ENCODE measurements at regions not wholly inside any gene's neighbourhood (a gene's known extent, or its start where the extent isn't known, plus 50 kb on each side); places are given as distances from the start of the nearest gene placed in this dataset.

DNA sequence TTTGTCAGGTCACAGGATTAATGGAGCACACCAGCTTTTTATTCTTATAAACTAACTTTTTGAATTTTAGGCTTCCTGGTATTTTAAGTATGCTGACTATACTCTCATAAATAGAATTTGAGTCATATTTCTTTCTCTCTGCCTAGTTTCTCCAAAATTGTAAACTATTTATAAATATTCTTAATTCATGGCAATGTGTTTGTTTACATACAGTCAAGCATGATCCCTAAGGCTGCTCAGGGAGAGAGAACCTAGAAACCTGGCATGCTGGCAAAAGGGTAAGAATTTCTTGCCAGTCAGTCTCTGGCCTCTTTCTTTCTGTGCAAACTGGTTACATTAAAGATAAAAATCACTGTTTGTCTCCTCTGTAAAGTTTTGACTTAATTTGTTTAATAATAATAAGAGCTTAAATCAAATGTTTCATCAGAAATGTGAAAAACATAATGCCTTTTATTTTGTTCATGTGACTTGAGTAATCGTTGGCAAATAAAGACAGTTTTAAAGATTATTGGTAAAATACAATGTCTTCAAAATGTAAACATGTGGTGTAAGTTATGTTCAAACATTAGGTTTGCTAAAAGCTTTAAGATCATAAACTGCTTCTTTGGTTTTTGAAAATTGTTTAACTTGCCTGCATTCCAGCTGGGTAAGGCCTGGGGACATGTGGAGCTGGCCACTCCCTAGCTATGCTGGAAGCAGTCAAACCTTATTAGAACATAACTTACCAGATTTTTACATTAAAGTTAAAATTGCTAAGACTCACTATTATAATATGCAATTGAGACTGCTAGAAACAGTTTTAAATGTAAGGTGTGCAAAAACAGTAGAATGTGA is 1401.7 kb downstream of the NCAM2 start:
- DNase-seq (ENCODE audit: low spot score) = no peak

DNA sequence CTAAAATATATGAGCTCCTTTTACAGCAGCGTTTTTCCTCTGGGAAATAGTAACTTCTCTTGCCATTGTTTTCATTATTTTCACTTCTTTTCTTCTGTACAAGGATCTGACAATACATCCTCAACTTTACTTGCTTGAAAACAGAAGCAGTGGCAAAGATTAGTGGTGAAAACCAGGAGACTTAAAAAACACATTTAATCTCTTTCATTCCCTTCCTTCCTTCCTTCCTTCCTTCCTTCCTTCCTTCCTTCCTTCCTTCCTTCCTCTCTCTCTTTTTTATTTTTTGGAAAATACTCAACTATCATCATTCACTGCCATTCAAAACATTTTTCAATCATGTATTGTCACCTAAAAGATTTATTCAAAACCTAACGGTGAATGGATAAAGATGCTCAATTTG is 1411.4 kb downstream of the NCAM2 start:
- DNase-seq (ENCODE audit: low spot score) = no peak

- DNase-seq (ENCODE audit: low spot score) = no peak
Measured at GRCh38 chr21:22416555-22416954, 1418.3 kb downstream of the NCAM2 start.

GRCh38 chr21:22421416-22422180 is 1423.4 kb downstream of the NCAM2 start:
- DNase-seq (ENCODE audit: low spot score) = no peak

GRCh38 chr21:22438428-22439086 is 1440.3 kb downstream of the NCAM2 start:
- DNase-seq (ENCODE audit: low spot score) = no peak

DNA sequence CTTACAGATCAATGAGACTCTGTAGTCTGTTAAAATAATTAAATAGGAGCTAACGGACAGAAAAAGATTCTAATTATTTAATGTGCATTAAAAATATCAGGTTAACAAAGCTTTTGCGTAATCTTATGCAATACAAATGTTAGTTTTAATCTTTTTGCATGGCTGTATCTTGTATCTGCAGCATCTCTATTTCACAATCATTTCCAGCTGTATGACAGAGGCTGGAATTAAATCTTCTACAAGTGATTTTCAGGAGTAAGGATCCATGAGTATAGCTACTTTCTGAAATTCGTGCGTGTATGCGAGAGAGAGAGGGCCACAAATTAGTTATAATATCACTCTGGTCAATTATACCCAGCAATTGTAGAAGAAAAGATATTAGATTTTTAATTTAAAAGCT is 1446.8 kb downstream of the NCAM2 start:
- no peak for DNase-seq (ENCODE audit: low spot score)

DNA sequence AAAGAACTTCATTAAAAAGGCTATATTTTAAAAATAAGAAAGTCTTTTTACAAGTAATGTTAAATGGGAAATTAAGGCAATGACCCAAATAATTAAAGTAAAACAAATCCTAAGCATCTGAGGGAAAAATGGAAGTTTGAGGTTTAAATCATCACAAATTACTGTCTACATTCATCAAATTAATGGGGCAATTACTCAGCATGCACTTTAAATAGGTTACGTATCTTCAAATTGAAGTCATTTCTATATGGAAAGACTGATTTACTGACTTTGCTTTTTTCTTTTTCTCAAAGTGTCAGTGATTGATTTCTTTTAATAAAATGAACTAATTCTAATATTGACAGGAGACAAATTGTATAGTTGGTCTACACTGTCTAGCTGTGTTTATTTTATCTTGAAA is 1452.3 kb downstream of the NCAM2 start:
- DNase-seq (ENCODE audit: low spot score) = no peak

GRCh38 chr21:22456241-22456640 is 1458.0 kb downstream of the NCAM2 start:
- no peak for DNase-seq (ENCODE audit: low spot score)

GRCh38 chr21:22468893-22469292 is 1470.7 kb downstream of the NCAM2 start:
- DNase-seq (ENCODE audit: low spot score) = no peak

GRCh38 chr21:22474403-22474802 is 1476.2 kb downstream of the NCAM2 start:
- no peak for DNase-seq (ENCODE audit: low spot score)

- DNase-seq (ENCODE audit: low spot score) = no peak
Measured at GRCh38 chr21:22476214-22476613, 1478.0 kb downstream of the NCAM2 start.

- no peak for DNase-seq (ENCODE audit: low spot score)
Measured at GRCh38 chr21:22476726-22477646, 1478.8 kb downstream of the NCAM2 start.

GRCh38 chr21:22490049-22490448 is 1491.8 kb downstream of the NCAM2 start:
- DNase-seq (ENCODE audit: low spot score) = no peak

DNA sequence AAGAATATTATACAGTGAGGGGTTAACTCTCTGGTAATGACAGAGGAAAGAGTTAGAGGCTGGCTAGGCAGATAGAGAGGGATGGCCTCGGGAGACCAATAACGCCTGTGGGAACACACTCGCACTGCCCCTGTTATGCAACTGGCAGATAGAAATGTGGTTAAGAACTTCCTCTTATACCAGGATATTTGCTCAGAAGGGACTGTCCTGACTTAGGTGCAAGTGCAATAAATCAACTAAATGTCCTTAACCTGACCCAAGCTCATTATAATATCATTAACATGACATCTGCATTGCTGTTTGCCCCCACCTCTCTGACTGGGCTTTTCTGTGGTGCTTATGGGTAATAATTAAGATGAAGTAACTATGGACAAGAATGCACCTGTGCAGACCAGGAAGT is 1518.0 kb downstream of the NCAM2 start:
- no peak for DNase-seq (ENCODE audit: low spot score)

DNA sequence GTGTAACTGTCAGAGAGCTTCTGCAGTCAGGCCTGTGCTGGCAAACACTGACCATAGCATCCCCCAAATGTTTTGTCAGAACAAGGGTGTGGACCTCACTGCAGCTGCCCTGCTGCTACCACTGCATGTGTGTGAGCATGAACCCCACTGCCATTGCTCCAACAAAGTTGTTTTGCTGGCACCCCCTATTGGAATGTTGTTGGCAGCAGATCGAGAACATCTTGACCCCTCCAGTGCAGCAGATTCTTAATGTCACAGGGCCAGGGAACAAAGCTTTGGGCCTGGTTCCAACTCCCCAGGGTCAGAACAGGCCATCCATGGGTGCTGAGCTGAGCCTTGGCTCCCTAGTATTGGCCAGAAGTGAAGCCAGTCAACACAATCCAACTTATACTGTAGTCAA is 1537.4 kb downstream of the NCAM2 start:
- no peak for DNase-seq (ENCODE audit: low spot score)

GRCh38 chr21:22536509-22536908 is 1538.3 kb downstream of the NCAM2 start:
- no peak for DNase-seq (ENCODE audit: low spot score)

GRCh38 chr21:22544747-22545146 is 1546.5 kb downstream of the NCAM2 start:
- DNase-seq (ENCODE audit: low spot score) = no peak

DNA sequence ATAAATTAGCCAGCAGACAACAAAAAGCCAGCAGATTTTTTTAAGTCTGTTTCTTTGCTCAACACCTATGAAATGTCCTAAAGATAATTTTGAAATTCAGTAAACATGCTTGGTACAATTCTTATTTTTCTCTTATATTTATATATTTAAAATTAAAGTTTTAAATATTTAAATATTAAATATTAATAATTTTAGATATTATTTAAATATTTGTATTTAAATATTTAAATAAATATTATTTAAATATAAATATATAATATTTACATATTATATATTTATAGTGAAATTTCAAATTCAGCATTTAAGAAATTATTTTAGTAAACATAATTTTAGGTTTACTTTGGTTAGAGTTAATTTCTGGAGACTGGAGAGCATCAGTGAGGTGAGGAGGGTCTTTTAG is 1554.2 kb downstream of the NCAM2 start:
- no peak for DNase-seq (ENCODE audit: low spot score)

GRCh38 chr21:22554690-22555316 is 1556.6 kb downstream of the NCAM2 start:
- no peak for DNase-seq (ENCODE audit: low spot score)

GRCh38 chr21:22556829-22557228 is 1558.6 kb downstream of the NCAM2 start:
- DNase-seq (ENCODE audit: low spot score) = no peak

GRCh38 chr21:22561946-22562345 is 1563.7 kb downstream of the NCAM2 start:
- DNase-seq (ENCODE audit: low spot score) = no peak

Measured in Ammon's horn (tissue), 1 donor.